HCT116 (cell line): ENCODE measurements at regions not wholly inside any gene's neighbourhood (a gene's known extent, or its start where the extent isn't known, plus 50 kb on each side); places are given as distances from the start of the nearest gene placed in this dataset.

Experiments used
- ATAC-seq: fragments of 200-7000 bp; cut with Tn5 transposase; 2 replicates; pipeline ENCODE4 v1.9.1; 2020; ENCODE audit warnings: mild to moderate bottlenecking, moderate library complexity
- BruUV-seq: library from RNA; stranded (reverse); fragments of 400-500 nt; replicated peaks from 2 replicates; lab custom pipeline; 2021; lab: Mats Ljungman, UMichigan
- CTCF ChIA-PET: fragments of 300-600 bp; sonication (Branson Sonifier 250); formaldehyde crosslinking; loops from one replicate; lab custom pipeline; 2021; ENCODE audit warnings: antibody characterized with exemption; lab: Charles Lee
- POLR2A ChIA-PET: fragments of 300-600, 350-600 bp; sonication (Branson Sonifier 250); formaldehyde crosslinking; loops from one replicate; lab custom pipeline; 2021; ENCODE audit warnings: antibody characterized with exemption; lab: Charles Lee
- RAD21 ChIA-PET, 2 experiments: fragments of 300-600 bp; sonication (Branson Sonifier 250); formaldehyde crosslinking; loops; one replicate each; lab custom pipeline; 2023; ENCODE audit warnings: low total read pairs in 2 of 2; ENCODE audit not compliant: uncharacterized antibody in 2 of 2, unreplicated experiment in 2 of 2, low non-redundant PET in 1 of 2; lab: Charles Lee
- DNase-seq: peaks from one replicate; pipeline ENCODE4 v3.0.0-alpha.2; 2010; ENCODE audit warnings: low read depth, low spot score
- H2AFZ ChIP-seq: fragments of 200-600 bp; shearing (Covaris generic), sonication (generic); 2 replicates; pipeline ENCODE4 v1.6.1; 2017; ENCODE audit warnings: low read depth, mixed run types, mixed read lengths, antibody characterized with exemption, low read length; ENCODE audit not compliant: poor library complexity, severe bottlenecking
- H3K27ac ChIP-seq: 2 replicates; pipeline ENCODE4 v1.5.1; 2012; ENCODE audit warnings: low read depth, low read length
- H3K27me3 ChIP-seq: fragments of 200-600 bp; sonication (generic); 2 replicates; pipeline ENCODE4 v1.6.1; 2016; ENCODE audit warnings: mixed run types, low read length, mixed read lengths; ENCODE audit not compliant: insufficient read depth
- H3K36me3 ChIP-seq, 2 experiments: fragments of 200-500 bp in 1 of 2; fragments of 200-600 bp in 1 of 2; sonication (Bioruptor generic) in 1 of 2; sonication (generic) in 1 of 2; 2 replicates each; pipeline versions ENCODE4 v1.5.1 to v1.6.1; 2014 to 2016; ENCODE audit warnings: low read length in 2 of 2, inconsistent platforms in 1 of 2, mixed read lengths in 1 of 2, mixed run types in 1 of 2; ENCODE audit not compliant: insufficient read depth in 2 of 2, control insufficient read depth in 1 of 2
- H3K4me1 ChIP-seq, 2 experiments: fragments of 200-600 bp in 1 of 2; sonication (generic) in 1 of 2; 2 replicates each; pipeline versions ENCODE4 v1.5.1 to v1.6.1; 2012 to 2017; ENCODE audit warnings: low read length in 2 of 2, inconsistent platforms in 1 of 2, mild to moderate bottlenecking in 1 of 2, mixed read lengths in 1 of 2, mixed run types in 1 of 2, moderate library complexity in 1 of 2; ENCODE audit not compliant: insufficient read depth in 2 of 2, control insufficient read depth in 1 of 2
- H3K4me2 ChIP-seq: fragments of 200-600 bp; sonication (generic); 2 replicates; pipeline ENCODE4 v1.6.1; 2017; ENCODE audit warnings: mixed run types, low read length, mixed read lengths
- H3K4me3 ChIP-seq, 2 experiments: fragments of 200-600 bp in 1 of 2; sonication (generic) in 1 of 2; replicated peaks in 1 of 2; 2 replicates each; pipeline ENCODE4 v1.5.1; 2011 to 2016; ENCODE audit warnings: low read length in 2 of 2, control low read depth in 1 of 2, low read depth in 1 of 2, mild to moderate bottlenecking in 1 of 2, mixed read lengths in 1 of 2, mixed run types in 1 of 2
- H3K79me2 ChIP-seq: fragments of 200-600 bp; sonication (generic); 2 replicates; pipeline ENCODE4 v1.6.1; 2017; ENCODE audit warnings: mild to moderate bottlenecking, mixed run types, low read length, moderate library complexity, mixed read lengths; ENCODE audit not compliant: insufficient read depth
- H3K9ac ChIP-seq: fragments of 200-600 bp; sonication (generic); 2 replicates; pipeline ENCODE4 v1.6.1; 2016; ENCODE audit warnings: low read length, mixed read lengths
- H3K9me2 ChIP-seq: fragments of 200-600 bp; sonication (generic), shearing (Covaris generic); 2 replicates; pipeline ENCODE4 v1.6.1; 2017; ENCODE audit warnings: mixed run types, mild to moderate bottlenecking, moderate library complexity; ENCODE audit not compliant: insufficient read depth
- H3K9me3 ChIP-seq, 2 experiments: fragments of 200-500 bp in 1 of 2; fragments of 200-600 bp in 1 of 2; sonication (Bioruptor generic) in 1 of 2; sonication (generic) in 1 of 2; 2 replicates each; pipeline ENCODE4 v1.6.1; 2014 to 2017; ENCODE audit warnings: low read length in 2 of 2, mixed read lengths in 2 of 2, inconsistent platforms in 1 of 2, low read depth in 1 of 2, mild to moderate bottlenecking in 1 of 2, mixed run types in 1 of 2, moderate library complexity in 1 of 2; ENCODE audit not compliant: control insufficient read depth in 1 of 2, insufficient read depth in 1 of 2
- H4K20me1 ChIP-seq: fragments of 200-600 bp; sonication (generic), shearing (Covaris generic); 2 replicates; pipeline ENCODE4 v1.6.1; 2017; ENCODE audit warnings: mixed run types, mild to moderate bottlenecking, moderate library complexity; ENCODE audit not compliant: insufficient read depth
- CBX3 ChIP-seq: IDR thresholded peaks from 2 replicates; pipeline ENCODE4 v1.6.1; 2012; ENCODE audit warnings: low read depth
- CEBPB ChIP-seq: IDR thresholded peaks from 2 replicates; pipeline ENCODE4 v1.6.1; 2012; ENCODE audit warnings: low read depth
- EZH2 ChIP-seq: fragments of 200-600 bp; sonication (generic); IDR thresholded peaks from 2 replicates; pipeline ENCODE4 v1.6.1; 2017; ENCODE audit warnings: antibody characterized with exemption, mixed run types
- FOSL1 ChIP-seq: IDR thresholded peaks from 2 replicates; pipeline ENCODE4 v1.6.1; 2012; ENCODE audit warnings: low read depth
- MAX ChIP-seq: IDR thresholded peaks from 2 replicates; pipeline ENCODE4 v1.6.1; 2012
- POLR2A ChIP-seq: IDR thresholded peaks from 2 replicates; pipeline ENCODE4 v1.7.0; 2011; ENCODE audit warnings: borderline replicate concordance; ENCODE audit not compliant: insufficient read depth, insufficient read length; ENCODE audit errors: extremely low read depth
- RAD21 ChIP-seq: IDR thresholded peaks from 2 replicates; pipeline ENCODE4 v1.6.1; 2012; ENCODE audit warnings: low read depth, mild to moderate bottlenecking
- REST ChIP-seq: IDR thresholded peaks from 2 replicates; pipeline ENCODE4 v1.6.1; 2012; ENCODE audit warnings: low read depth
- SIN3A ChIP-seq: IDR thresholded peaks from 2 replicates; pipeline ENCODE4 v1.6.1; 2012; ENCODE audit warnings: low read depth
- YY1 ChIP-seq: IDR thresholded peaks from 2 replicates; pipeline ENCODE4 v1.6.1; 2011; ENCODE audit warnings: low read length, low read depth, moderate library complexity, mild to moderate bottlenecking; ENCODE audit not compliant: insufficient replicate concordance; ENCODE audit errors: extremely low read depth
- ZFX ChIP-seq: fragments of 450-650 bp; IDR thresholded peaks from 2 replicates; pipeline ENCODE4 v1.6.1; 2017
- ZNF274 ChIP-seq: fragments of 200-500 bp; sonication (Bioruptor generic); IDR thresholded peaks from 2 replicates; pipeline ENCODE4 v1.6.1; 2014; ENCODE audit warnings: mild to moderate bottlenecking, low read depth, low read length, inconsistent platforms
- intact Hi-C: fragments of 100-400 bp; cut with micrococcal nuclease; formaldehyde crosslinking; loops from 2 replicates; pipeline ENCODE4 v1.10.0; 2022

- Histone ChIP-seq H3K27me3 (no peaks in the 10 kb centered on the region), H3K36me3 (no peaks in the 10 kb centered on the region), H2AFZ (no peak overlapping the region), H3K4me2 (no peak overlapping the region), H3K27ac (no peak overlapping the region), H3K9ac (no peak overlapping the region), H3K9me2 (no peaks in the 10 kb centered on the region), H3K4me1 (no peaks in the 10 kb centered on the region), H3K79me2 (no peaks in the 10 kb centered on the region), H3K9me3 (no peaks in the 10 kb centered on the region), H3K4me3 (no peak overlapping the region)
- ATAC-seq, result no peak
- POLR2A ChIA-PET, result no interaction called here
- RAD21 ChIA-PET, result no interaction called here
- CTCF ChIA-PET, result no interaction called here
- no peak for TF ChIP-seq MAX
- no peak for TF ChIP-seq ZNF274
- TF ChIP-seq ZFX, result no peak
- TF ChIP-seq EZH2, result no peak
- TF ChIP-seq POLR2A, result no peak
- no peak for TF ChIP-seq FOSL1
- TF ChIP-seq CEBPB, result no peak
- no peak for TF ChIP-seq RAD21
- no peak for TF ChIP-seq SIN3A
- TF ChIP-seq CBX3, result no peak
- TF ChIP-seq REST, result no peak
- TF ChIP-seq YY1, result no peak
- TF ChIP-seq, all 23 proteins: peak for 0
- no peaks in the 10 kb centered on the region for H4K20me1 ChIP-seq
- BruUV-seq, result no TSS peak
- no peak for DNase-seq
- intact Hi-C loops, result no loop called here
These were observed 568.5 kb upstream of the RIOK2 start for GRCh38 chr5:97751540-97751939.
